WTC11 (cell line): ENCODE measurements at regions not wholly inside any gene's neighbourhood (a gene's known extent, or its start where the extent isn't known, plus 50 kb on each side); places are given as distances from the start of the nearest gene placed in this dataset.

Experiments
- ATAC-seq: fragments of 200-7000 bp; cut with Tn5 transposase; 2 replicates; pipeline ENCODE4 v1.10.0; 2021; ENCODE audit warnings: mild to moderate bottlenecking, moderate library complexity
- CTCF ChIA-PET: fragments of 300-600 bp; sonication (Branson Sonifier 250); formaldehyde crosslinking; loops from one replicate; lab custom pipeline; 2021; ENCODE audit warnings: antibody characterized with exemption; lab: Charles Lee
- POLR2A ChIA-PET: fragments of 350-600 bp; sonication (Branson Sonifier 250); formaldehyde crosslinking; loops from one replicate; lab custom pipeline; 2021; ENCODE audit warnings: antibody characterized with exemption; lab: Charles Lee
- DNase-seq: peaks from one replicate; pipeline ENCODE4 v3.0.0; 2021; ENCODE audit warnings: low spot score
- H3K27ac Mint-ChIP-seq: 2 replicates; pipeline ENCODE4 v1.8.0; 2021; ENCODE audit warnings: mixed read lengths
- H3K27me3 Mint-ChIP-seq: 2 replicates; pipeline ENCODE4 v1.8.0; 2021; ENCODE audit warnings: low read depth, mild to moderate bottlenecking, moderate library complexity, mixed read lengths
- H3K36me3 Mint-ChIP-seq: 2 replicates; pipeline ENCODE4 v1.8.0; 2021; ENCODE audit warnings: mixed read lengths
- H3K4me1 Mint-ChIP-seq: 2 replicates; pipeline ENCODE4 v1.8.0; 2022; ENCODE audit warnings: mixed read lengths
- H3K4me3 Mint-ChIP-seq: 2 replicates; pipeline ENCODE4 v1.8.0; 2021; ENCODE audit warnings: mild to moderate bottlenecking, moderate library complexity, mixed read lengths
- H3K9me3 Mint-ChIP-seq: 2 replicates; pipeline ENCODE4 v1.8.0; 2021; ENCODE audit warnings: mixed read lengths
- E2F1 ChIP-seq: sonication (generic); formaldehyde crosslinking; IDR thresholded peaks from 2 replicates; pipeline ENCODE4 v1.8.0; 2022; ENCODE audit warnings: mild to moderate bottlenecking, missing genetic modification reagents
- ESRRA ChIP-seq: sonication (generic); formaldehyde crosslinking; IDR thresholded peaks from 2 replicates; pipeline ENCODE4 v1.8.1; 2022; ENCODE audit warnings: mild to moderate bottlenecking, missing genetic modification reagents, borderline replicate concordance
- ETV6 ChIP-seq: sonication (generic); formaldehyde crosslinking; IDR thresholded peaks from 2 replicates; pipeline ENCODE4 v1.8.1; 2022; ENCODE audit warnings: mild to moderate bottlenecking, missing genetic modification reagents
- FOXJ3 ChIP-seq: sonication (generic); formaldehyde crosslinking; IDR thresholded peaks from 2 replicates; pipeline ENCODE4 v1.9.0; 2021; ENCODE audit warnings: missing genetic modification reagents, mild to moderate bottlenecking, borderline replicate concordance
- HMGA2 ChIP-seq: fragments of 250-450 bp; sonication (Bioruptor Pico); IDR thresholded peaks from 2 replicates; pipeline ENCODE4 v1.4.0; 2021; ENCODE audit warnings: mild to moderate bottlenecking, moderate library complexity
- MAX ChIP-seq: sonication (generic); formaldehyde crosslinking; IDR thresholded peaks from 2 replicates; pipeline ENCODE4 v1.8.0; 2022; ENCODE audit warnings: mild to moderate bottlenecking, missing genetic modification reagents
- MXD4 ChIP-seq: fragments of 250-450 bp; sonication (Bioruptor Pico); IDR thresholded peaks from 2 replicates; pipeline ENCODE4 v1.8.0; 2021; ENCODE audit warnings: mild to moderate bottlenecking, moderate library complexity, borderline replicate concordance
- NFE2L1 ChIP-seq: sonication (generic); formaldehyde crosslinking; IDR thresholded peaks from 2 replicates; pipeline ENCODE4 v1.8.1; 2023; ENCODE audit warnings: missing genetic modification reagents
- TCF7 ChIP-seq: sonication (generic); formaldehyde crosslinking; IDR thresholded peaks from 2 replicates; pipeline ENCODE4 v1.8.0; 2022; ENCODE audit warnings: mild to moderate bottlenecking, low read depth, missing genetic modification reagents, moderate library complexity
- TP53 ChIP-seq: sonication (generic); formaldehyde crosslinking; IDR thresholded peaks from 2 replicates; pipeline ENCODE4 v1.8.1; 2023; ENCODE audit warnings: mild to moderate bottlenecking, missing genetic modification reagents
- ZNF138 ChIP-seq: sonication (generic); formaldehyde crosslinking; conservative IDR thresholded peaks from 2 replicates; pipeline ENCODE4 v1.8.1; 2022; ENCODE audit warnings: mild to moderate bottlenecking, moderate library complexity, missing genetic modification reagents
- ZNF219 ChIP-seq: sonication (generic); formaldehyde crosslinking; IDR thresholded peaks from 2 replicates; pipeline ENCODE4 v1.8.0; 2023; ENCODE audit warnings: missing genetic modification reagents, mild to moderate bottlenecking, borderline replicate concordance
- ZNF263 ChIP-seq: sonication (generic); formaldehyde crosslinking; IDR thresholded peaks from 2 replicates; pipeline ENCODE4 v1.8.1; 2022; ENCODE audit warnings: low read depth, mild to moderate bottlenecking, moderate library complexity, missing genetic modification reagents
- TF ChIP-seq, protein P1 (sequence below): sonication (generic); formaldehyde crosslinking; IDR thresholded peaks from 2 replicates; pipeline ENCODE4 v1.8.1; 2023; ENCODE audit warnings: mild to moderate bottlenecking, missing genetic modification reagents
- TF ChIP-seq, protein P2 (sequence below): fragments of 250-450 bp; sonication (Bioruptor Pico); IDR thresholded peaks from 2 replicates; pipeline ENCODE4 v1.9.0; 2021; ENCODE audit warnings: mild to moderate bottlenecking, borderline replicate concordance
- TF ChIP-seq, protein P3 (sequence below): sonication (generic); formaldehyde crosslinking; IDR thresholded peaks from 2 replicates; pipeline ENCODE4 v1.8.0; 2022; ENCODE audit warnings: missing genetic modification reagents

- Mint-ChIP-seq H3K4me1 (0 out of 2 replicates have a peak, but pooled peaks cover 8% of the 10 kb centered on the region), H3K9me3 (peaks cover 6% of the 10 kb centered on the region; the same call in 1 of the 2 replicates), H3K27ac (no peak overlapping the region), H3K27me3 (no peaks in the 10 kb centered on the region), H3K36me3 (no peaks in the 10 kb centered on the region), H3K4me3 (no peak overlapping the region)
- ChIA-PET CTCF (no interaction called here), POLR2A (interaction anchor here (1.0 kb wide), 1 partner anchor 30 kb away, joined by 3 read pairs; no protein-coding TSS in a partner anchor)
- DNase-seq (no peak), ATAC-seq (no peak)
- no peak for TF ChIP-seq NFE2L1 (CRISPR knock-in tag)
- TF ChIP-seq, protein P1, sequence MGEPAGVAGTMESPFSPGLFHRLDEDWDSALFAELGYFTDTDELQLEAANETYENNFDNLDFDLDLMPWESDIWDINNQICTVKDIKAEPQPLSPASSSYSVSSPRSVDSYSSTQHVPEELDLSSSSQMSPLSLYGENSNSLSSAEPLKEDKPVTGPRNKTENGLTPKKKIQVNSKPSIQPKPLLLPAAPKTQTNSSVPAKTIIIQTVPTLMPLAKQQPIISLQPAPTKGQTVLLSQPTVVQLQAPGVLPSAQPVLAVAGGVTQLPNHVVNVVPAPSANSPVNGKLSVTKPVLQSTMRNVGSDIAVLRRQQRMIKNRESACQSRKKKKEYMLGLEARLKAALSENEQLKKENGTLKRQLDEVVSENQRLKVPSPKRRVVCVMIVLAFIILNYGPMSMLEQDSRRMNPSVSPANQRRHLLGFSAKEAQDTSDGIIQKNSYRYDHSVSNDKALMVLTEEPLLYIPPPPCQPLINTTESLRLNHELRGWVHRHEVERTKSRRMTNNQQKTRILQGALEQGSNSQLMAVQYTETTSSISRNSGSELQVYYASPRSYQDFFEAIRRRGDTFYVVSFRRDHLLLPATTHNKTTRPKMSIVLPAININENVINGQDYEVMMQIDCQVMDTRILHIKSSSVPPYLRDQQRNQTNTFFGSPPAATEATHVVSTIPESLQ (CRISPR knock-in tag): no peak
- TF ChIP-seq FOXJ3 (CRISPR knock-in tag): no peak
- TF ChIP-seq E2F1 (CRISPR knock-in tag): no peak
- TF ChIP-seq ZNF219 (CRISPR knock-in tag): no peak
- TF ChIP-seq ZNF138 (CRISPR knock-in tag): no peak
- no peak for TF ChIP-seq MXD4
- no peak for TF ChIP-seq MAX (CRISPR knock-in tag)
- TF ChIP-seq ESRRA (CRISPR knock-in tag): no peak
- no peak for TF ChIP-seq ZNF263 (CRISPR knock-in tag)
- TF ChIP-seq ETV6: no peak
- TF ChIP-seq HMGA2 (CRISPR knock-in tag): no peak
- TF ChIP-seq, protein P2, sequence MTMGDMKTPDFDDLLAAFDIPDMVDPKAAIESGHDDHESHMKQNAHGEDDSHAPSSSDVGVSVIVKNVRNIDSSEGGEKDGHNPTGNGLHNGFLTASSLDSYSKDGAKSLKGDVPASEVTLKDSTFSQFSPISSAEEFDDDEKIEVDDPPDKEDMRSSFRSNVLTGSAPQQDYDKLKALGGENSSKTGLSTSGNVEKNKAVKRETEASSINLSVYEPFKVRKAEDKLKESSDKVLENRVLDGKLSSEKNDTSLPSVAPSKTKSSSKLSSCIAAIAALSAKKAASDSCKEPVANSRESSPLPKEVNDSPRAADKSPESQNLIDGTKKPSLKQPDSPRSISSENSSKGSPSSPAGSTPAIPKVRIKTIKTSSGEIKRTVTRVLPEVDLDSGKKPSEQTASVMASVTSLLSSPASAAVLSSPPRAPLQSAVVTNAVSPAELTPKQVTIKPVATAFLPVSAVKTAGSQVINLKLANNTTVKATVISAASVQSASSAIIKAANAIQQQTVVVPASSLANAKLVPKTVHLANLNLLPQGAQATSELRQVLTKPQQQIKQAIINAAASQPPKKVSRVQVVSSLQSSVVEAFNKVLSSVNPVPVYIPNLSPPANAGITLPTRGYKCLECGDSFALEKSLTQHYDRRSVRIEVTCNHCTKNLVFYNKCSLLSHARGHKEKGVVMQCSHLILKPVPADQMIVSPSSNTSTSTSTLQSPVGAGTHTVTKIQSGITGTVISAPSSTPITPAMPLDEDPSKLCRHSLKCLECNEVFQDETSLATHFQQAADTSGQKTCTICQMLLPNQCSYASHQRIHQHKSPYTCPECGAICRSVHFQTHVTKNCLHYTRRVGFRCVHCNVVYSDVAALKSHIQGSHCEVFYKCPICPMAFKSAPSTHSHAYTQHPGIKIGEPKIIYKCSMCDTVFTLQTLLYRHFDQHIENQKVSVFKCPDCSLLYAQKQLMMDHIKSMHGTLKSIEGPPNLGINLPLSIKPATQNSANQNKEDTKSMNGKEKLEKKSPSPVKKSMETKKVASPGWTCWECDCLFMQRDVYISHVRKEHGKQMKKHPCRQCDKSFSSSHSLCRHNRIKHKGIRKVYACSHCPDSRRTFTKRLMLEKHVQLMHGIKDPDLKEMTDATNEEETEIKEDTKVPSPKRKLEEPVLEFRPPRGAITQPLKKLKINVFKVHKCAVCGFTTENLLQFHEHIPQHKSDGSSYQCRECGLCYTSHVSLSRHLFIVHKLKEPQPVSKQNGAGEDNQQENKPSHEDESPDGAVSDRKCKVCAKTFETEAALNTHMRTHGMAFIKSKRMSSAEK: no peak
- TF ChIP-seq TCF7 (CRISPR knock-in tag): no peak
- TF ChIP-seq TP53: no peak
- TF ChIP-seq, protein P3, sequence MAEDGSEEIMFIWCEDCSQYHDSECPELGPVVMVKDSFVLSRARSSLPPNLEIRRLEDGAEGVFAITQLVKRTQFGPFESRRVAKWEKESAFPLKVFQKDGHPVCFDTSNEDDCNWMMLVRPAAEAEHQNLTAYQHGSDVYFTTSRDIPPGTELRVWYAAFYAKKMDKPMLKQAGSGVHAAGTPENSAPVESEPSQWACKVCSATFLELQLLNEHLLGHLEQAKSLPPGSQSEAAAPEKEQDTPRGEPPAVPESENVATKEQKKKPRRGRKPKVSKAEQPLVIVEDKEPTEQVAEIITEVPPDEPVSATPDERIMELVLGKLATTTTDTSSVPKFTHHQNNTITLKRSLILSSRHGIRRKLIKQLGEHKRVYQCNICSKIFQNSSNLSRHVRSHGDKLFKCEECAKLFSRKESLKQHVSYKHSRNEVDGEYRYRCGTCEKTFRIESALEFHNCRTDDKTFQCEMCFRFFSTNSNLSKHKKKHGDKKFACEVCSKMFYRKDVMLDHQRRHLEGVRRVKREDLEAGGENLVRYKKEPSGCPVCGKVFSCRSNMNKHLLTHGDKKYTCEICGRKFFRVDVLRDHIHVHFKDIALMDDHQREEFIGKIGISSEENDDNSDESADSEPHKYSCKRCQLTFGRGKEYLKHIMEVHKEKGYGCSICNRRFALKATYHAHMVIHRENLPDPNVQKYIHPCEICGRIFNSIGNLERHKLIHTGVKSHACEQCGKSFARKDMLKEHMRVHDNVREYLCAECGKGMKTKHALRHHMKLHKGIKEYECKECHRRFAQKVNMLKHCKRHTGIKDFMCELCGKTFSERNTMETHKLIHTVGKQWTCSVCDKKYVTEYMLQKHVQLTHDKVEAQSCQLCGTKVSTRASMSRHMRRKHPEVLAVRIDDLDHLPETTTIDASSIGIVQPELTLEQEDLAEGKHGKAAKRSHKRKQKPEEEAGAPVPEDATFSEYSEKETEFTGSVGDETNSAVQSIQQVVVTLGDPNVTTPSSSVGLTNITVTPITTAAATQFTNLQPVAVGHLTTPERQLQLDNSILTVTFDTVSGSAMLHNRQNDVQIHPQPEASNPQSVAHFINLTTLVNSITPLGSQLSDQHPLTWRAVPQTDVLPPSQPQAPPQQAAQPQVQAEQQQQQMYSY (CRISPR knock-in tag): no peak
These were observed 347.1 kb upstream of the GRIN3A start for GRCh38 chr9:102085548-102085947.
